ENCODE measurements at regions not wholly inside any gene's neighbourhood (a gene's known extent, or its start where the extent isn't known, plus 50 kb on each side); places are given as distances from the start of the nearest gene placed in this dataset.
"Not testable (repeated sequence)": the region's sequence is repeated elsewhere in the genome, so short reads cannot be mapped to it uniquely, and the experiment has no call there.

DNA sequence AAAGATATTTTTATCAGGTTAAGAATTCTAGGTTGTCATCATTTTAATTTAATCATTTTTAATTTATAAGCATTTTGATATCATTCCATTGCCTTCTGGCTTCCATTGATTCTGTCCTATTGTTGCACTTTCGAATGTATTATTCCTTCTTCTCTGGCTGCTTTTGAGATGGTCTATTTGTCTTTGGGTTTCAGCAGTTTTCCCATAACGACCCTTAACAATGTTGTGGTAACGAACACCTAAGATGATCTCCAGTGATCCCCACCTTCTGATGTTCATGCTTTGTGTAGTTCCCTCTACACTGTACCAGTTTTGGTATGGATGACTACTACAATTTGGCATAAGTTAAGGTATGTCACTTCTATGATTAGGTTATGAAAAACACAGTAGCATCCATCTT lies 59.9 kb downstream of the MINAR1 start:
- DNase-seq (ENCODE audit: low read depth) = no peak

DNA sequence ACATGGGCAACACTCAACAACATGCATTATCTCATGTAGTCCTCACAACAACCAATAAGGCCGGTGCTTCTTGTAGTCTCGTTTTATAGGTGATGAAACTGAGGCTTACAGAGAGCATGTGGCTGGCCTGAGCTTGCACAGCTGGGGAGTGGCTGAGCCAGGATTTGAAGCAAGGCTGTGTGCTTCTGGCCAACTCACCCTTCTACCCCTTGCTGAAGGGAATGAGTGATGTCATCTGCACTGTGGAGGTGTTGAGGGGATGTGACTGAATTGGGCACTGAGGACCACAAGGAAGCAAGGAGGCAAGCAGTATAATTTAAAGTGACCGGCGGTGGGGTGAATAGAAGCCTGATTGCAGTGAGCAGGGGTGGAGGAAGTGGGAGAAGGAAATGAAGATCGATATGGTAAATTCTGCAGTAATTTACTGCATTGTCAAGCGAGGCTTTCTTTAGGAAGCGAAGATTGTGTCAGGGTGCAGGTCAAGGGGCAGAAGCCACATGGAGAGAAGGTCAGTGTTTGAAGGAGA lies 62.3 kb downstream of the MINAR1 start:
- DNase-seq (ENCODE audit: low read depth) = no peak

DNA sequence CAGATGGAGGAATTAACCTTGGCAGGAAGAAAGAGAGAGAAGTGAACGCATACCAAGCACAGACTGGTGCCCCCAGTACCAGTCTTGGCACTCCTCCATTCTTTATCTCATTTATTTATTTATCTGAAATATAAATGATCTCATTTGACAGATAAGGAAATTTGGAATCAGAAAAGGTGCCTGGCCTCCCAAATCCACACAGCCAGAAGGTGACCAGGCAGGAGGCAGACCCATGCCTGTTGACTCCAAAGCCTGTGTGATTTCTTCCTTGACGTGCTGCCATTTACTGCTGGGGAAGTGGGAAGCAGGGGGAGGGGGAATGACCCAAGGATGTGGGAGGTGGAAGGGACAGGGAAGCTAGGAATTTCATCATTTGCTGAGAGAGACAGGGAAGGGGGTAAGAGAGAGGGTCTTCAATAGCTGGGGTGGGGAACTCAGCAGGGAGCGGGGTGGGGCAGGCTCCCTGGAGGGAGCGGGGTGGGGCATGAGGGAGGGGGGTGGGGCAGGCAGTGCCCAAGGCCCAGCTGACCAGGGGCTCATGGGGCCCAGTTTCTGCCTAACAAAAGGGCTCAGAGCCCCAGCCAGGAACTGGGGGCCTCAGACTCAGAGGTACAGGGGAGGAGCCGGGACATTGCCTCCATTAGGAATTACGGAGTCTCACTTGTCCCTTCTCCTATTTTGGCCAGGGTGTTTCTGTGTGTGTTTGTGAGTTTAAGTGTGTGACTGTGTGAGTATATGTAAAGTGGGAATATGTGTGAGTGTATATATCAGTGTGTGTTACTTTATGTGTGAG lies 63.0 kb downstream of the MINAR1 start:
- DNase-seq (ENCODE audit: low read depth) = no peak

DNA sequence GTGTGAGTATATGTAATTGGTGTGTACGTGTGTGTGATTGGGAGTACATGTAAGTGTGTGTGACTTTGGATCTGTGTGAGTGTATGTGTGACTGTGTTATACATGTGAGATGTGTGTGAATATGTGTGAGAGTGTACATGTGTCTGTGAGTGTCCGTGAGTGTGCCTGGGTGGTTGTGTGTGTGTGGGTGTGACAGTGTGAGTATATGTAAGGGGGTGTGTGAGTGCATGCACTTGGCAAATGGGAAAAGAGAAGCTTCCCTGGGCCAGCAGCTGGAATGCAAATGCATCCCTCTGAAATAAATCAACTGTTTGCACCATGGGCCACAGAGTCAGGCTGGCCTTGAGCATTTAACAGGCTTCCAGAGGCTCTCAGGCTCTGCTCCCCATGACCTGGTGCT lies 63.6 kb downstream of the MINAR1 start:
- DNase-seq (ENCODE audit: low read depth) = no peak

DNA sequence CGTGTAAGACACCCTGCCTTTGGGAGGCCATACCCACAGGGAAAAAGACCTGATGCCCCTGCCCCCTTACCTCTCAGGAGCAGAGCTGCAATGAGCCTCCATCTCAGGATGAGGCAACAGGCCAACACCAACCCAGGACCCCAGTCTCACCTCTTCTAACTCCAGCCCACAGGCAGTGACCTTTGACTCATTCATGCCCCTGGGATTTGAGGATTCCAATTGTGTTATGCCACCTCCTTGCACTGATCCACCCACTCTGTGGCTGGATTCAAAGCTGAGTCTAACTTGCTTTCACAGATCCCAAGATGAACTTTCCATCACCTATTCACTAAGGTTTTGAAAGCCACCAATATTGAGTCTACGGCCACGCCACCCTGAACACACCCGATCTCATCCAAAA lies 64.7 kb downstream of the MINAR1 start:
- DNase-seq (ENCODE audit: low read depth) = no peak

DNA sequence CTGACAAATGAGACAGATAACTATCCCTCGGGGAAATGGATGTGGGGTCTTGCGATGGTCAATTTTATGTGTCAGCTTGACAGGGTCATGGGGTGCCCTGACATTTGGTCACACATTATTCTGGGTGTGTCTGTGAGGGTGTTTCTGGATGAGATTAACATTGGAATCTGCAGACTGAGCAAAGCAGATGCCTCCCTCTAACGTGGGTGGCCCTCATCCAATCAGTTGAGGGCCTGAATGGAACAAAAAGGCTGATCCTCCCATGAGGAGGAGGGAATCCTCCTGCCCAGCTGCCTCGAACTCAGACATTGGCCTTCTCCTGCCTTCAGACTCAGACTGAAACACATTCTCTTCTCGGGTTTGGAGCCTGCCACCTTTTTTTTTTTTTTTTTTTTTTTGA lies 69.0 kb downstream of the MINAR1 start:
- DNase-seq (ENCODE audit: low read depth) = no peak

DNA sequence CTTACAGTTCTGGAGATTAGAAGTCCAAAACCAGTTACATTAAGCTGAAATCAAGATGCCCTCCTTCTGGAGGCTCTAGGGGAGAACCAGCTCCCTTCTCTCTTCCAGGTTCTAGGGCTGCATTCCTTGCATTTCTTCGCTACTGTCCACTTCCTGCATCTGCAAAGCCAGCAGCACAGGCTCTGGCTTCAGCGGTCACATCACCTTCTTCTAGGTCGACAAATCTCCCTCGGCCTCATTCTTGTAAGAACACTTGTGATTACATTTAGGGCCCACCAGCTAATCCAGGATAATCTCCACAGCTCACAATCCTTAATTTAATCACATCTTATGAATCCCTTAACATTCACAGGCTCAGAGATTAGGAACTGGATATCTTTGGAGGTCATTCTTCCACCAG lies 73.8 kb downstream of the MINAR1 start:
- no peak for DNase-seq (ENCODE audit: low read depth)

DNA sequence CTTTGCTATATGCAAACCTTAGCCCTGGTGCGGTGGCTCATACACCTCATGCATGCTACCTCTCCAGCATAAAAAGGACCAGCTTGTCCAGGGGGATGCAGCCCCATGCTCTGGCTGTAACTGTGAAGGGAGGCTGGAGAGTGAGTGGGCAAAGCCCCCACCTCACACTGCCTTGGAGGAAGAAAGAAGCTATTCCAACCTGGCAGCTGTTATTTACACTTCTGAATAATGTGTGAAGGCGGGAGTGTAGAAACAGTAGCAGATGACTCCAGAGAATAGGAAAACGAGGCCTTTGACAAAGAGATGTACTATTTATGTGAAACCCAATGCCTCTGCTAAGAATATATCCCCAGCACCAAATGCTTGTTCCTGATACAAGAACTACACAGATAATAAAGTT lies 80.7 kb downstream of the MINAR1 start:
- DNase-seq (ENCODE audit: low read depth) = not testable (repeated sequence)

DNA sequence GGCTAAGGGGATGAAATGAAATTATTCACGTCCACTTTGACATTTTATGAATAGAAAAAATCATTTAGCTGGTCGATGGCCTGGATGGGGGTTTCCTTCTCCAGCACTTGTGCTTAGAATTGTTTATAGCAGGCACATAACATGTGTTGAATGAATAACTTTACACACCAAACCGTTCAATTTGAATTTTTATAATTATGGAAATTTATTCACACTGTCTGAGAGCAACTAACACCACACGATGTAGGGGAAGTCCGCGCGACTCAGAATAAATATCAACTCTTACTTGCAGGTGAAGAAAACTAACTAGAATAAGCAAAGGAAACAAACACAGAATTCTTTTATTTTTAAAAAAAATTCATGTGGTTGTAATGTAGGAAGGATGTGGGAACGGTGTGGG lies 81.3 kb downstream of the MINAR1 start:
- DNase-seq (ENCODE audit: low read depth) = no peak

DNA sequence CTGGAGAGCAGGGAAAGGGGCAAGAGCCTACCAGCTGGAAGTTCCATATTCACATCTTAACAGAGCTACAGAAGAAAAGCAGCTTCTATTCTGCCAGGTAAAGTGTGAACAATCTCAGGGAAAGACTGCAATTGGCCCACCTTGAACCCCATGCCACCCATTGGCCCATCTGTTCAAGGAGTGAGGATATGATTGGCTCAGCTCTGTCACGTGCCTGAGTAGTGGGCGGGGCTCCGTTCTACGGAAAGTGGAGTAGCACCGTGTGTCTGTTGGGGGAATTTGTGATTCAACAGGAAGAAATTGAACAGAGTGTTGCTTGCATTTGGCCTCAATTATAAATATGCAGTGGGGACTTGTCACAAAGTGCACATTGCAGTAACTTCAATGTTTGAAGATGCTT lies 81.8 kb downstream of the MINAR1 start:
- DNase-seq (ENCODE audit: low read depth) = no peak

DNA sequence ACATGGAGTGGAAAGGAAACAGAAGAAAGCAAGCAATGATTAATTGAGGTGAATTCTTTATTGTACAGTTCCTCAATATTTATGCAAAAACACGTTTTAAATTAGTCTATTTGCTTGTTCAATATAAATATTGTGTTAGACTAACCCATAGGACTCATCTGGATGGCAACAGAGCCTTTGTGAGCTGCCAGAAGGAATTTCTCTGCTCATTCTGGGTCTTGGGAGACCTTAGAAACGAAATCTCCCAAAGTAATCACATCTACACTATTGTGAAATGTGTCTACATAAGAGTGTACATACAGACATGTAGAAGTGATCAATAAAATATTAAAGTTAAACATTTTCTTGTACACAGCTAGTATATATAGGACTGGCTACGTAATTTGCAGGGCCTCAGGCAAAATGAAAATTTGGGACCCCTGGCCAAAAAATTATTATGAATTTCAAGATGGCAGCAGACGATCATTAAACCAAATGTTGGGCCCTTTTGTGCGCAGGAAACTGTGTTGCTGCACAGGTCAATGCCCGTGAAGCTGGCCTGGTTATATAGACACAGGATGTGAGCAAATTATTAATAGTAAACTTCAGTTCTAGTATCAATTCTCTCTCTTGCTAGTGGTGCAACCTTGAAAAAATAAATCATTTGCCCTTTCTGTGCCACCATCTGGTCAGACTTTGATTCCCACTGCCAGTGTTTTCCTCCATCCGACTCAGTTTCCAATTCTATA lies 83.3 kb downstream of the MINAR1 start:
- DNase-seq (ENCODE audit: low read depth) = no peak

DNA sequence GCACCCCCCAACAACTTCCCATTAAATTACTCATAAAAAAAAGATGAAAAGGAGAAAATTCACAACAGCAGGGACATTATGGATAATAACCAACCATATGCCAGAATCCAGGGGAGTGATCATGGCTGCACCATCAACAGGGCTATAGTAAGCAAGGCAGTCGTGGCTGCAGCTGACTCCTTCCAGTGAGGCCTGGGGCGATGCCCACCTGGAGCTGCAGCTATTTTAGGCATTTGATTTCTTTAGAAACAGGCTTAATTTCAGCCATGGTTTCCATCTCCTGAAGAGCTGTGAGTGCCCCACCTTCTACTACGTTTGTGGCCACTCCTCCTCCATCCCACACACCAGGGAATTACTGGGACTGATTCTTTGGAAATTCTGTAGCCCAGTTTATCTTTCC lies 84.0 kb downstream of the MINAR1 start:
- DNase-seq (ENCODE audit: low read depth) = no peak

DNA sequence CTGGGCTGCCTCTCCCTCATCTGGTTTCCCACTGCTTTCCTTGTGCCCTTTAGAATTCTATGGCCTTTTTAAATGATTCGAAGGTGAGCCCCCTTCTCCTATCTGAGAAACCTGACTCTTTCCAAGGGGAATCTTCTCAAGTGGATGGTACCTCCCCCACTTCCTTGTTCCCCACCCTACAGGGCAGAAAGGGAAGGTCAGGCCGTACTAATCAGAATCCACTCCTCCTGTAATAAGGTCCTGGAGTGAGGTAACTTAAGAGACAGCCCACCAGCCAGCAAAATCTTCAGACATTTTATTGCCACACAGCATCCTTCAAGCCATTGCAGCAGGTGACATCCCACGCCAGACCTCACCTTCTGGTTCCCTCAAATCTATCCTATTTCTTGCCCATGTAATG lies 84.5 kb downstream of the MINAR1 start:
- DNase-seq (ENCODE audit: low read depth) = no peak

DNA sequence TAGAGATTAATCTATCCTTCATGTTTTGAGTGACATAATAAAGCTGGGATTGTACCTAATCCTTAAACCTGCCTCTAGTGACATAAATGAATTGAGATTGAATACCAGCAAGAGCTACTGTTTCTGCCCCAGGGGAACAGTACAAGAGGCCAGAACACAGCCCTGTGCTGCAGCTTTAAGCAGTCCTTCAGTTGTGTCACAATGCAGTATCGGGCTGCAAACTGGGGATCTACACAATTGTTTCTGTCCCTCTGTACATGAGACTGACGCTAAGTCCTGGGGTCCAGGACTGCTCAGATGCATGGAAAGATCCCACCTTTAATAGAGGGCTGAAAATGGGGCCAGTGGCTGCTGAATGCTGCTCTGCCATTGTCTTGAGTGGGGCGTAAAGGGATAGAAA lies 87.5 kb downstream of the MINAR1 start:
- DNase-seq (ENCODE audit: low read depth) = no peak

DNA sequence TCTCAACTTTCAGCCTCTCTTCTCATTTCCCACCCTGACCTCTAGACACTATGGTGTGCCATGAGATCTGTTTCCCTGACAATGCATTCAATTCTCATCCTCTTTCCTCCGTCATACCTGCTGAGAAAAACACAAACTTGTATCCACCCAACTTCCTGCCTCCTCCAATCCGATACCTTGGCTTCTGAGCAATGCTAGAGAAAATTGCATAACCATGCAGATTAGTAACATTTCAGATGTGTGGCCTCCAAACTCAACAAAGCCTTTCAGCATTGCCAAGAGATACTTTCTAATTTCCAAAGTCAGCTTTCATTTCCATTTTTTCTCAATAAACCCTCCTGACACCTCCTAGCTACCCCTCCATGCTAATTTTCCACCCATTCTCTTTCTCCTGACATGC lies 88.5 kb downstream of the MINAR1 start:
- no peak for DNase-seq (ENCODE audit: low read depth)

DNA sequence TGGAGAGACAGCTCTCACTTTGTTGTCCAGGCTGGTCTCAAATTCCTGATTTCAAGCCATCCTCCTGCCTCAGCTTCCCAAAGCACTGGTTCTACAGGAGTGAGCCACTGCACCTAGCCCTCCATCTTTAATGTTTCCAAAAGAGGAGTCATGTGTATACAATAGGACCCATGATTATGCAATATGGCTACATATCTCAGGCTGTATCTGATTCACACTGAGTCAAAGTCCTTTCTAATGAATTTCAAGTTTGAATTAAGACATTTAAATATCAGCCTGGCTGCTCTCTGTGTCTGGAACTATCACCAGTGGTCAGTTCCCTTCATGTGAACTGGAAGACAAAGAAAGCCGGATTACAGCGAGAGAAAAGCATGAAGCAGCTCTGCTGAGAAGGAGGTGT lies 90.5 kb downstream of the MINAR1 start:
- no peak for DNase-seq (ENCODE audit: low read depth)

DNA sequence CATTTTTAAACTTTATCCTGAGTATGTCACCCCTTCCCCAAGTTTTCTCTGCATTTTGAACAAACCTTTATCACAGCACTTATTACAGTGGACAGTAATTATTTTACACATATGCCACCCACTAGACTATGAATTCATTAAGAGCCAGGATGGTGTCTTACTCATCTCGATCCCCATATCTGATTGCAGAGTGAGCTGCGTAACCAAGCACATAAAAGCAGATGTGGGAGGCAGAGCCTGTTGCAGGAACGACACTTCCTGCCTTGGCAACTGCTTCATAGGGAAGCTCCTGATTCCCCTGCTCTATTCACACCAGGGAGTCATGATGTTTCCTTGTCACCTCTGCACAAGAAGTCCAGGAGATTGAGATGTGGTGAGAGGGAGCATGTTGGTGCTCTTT lies 91.1 kb downstream of the MINAR1 start:
- DNase-seq (ENCODE audit: low read depth) = no peak

DNA sequence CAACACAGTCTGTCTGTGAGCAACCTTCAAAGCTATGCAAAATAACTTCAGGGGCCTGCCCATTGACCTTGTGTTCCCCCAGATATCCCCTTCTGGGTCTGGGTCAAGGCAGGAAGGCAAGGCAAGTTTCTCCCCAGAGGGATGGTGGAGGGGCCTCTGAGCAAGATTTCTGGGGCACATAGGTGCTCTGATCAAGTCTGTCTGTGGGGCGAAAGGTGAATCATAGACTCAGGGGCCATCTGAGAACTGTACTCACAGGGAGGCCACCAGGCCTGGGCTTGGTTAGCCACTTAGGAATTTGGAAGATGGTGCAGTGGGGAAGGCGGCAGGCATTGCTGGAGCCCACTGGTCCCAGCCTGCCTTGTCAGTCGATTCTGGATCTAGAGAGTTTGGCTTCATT lies 92.4 kb downstream of the MINAR1 start:
- DNase-seq (ENCODE audit: low read depth) = no peak

DNA sequence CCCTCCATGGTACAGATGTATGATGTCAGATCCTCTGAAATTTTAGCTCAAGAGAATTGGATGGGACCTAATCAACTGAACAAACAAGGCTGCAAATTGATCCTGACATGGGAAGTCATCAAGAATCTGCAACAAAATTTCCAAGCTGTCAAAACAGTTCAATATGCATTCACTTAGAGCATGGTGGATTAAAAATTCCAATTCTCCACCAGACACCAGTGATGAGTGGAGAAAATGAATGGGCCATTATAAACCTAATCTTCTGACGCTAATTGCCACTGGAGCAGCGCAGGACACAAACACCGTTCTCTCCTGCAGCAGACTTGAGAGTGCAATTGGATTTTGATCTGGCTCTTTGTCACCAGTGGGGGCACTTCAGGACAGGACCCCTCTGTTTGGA lies 94.2 kb downstream of the MINAR1 start:
- DNase-seq (ENCODE audit: low read depth) = no peak

DNA sequence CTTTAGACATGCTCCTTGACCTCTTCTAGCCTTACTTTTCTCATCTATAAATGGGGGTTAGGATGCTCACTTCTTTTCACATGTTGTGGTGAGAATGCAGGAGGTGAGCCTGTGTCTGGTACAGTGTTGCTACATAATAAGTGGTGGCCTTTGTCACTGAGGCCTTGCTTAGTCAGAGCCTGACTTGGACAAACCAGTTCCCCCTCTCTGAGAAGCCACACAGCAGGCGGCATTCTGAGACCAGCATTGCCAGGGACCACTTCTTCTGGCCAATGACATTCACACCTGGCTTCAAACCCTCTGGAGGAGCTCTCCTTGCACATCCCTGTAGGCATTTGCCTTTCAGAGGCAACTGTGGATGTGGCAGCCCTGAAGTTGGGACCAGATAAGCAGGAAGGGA lies 95.7 kb downstream of the MINAR1 start:
- no peak for DNase-seq (ENCODE audit: low read depth)

DNA sequence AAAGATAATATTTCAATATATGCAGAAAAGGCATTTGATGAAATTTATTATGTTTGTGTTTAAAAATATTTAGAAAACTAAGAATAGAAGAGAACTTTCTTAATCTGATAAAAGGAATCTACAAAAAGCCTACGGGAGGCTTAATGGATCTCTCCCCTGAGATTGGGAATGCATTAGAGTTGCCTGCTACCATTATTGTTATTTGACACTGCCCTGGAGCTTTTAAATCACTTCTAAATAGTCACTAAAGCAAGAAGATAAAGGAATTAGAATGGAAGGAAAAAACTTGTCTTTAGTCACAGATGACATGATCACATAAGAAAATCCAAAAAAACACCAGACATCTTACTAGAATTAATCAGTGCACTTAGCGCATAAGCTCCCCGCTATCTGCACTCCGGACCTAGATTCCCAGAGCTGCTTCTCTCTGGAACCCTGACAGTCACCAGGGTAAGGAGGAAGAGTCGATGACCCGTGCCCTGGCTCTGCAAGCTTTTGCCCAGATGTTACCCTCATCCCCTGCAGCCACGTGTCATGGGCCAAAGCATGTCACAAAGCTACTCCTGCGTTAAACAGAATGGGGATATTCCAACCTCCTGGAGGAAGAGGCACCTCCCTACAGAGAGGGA lies 97.1 kb downstream of the MINAR1 start:
- no peak for DNase-seq (ENCODE audit: low read depth)

DNA sequence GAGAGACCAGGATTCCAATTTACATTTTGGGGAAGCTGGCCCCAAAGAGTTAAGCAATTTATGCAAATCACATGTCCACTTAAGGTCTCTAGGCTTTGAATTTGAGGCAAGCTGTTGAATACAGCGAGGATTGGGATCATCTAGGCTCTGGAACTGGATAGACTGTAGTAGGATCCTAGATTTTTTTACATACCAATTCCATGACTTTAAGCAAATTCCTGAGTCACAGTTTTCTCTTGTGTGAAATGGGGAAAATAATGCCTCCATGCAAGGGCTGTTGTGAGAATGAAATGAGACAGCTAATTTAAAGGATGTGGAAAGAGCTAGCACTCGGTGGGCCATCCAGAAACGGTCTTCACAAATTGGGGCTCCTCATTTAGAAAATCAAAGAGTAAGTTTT lies 103.4 kb downstream of the MINAR1 start:
- DNase-seq (ENCODE audit: low read depth) = no peak

DNA sequence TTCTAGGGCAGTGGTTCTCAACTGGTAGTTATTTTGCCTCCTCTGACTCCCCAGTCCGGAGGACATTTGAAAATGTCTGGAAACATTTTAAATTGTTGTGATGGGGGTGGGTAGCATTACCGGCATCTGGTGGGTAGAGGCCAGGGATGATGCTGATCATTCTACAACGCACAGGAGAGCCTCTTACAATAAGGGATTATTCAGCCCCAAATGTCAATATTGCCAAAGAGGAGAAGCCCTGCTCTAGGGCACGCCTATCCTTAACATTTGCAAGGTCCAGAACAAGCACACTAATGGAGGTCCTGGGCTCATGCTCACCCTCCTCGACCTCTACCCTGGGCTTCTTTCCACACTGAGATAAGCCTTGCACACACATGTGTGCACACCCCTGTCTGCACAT lies 106.4 kb downstream of the MINAR1 start:
- DNase-seq (ENCODE audit: low read depth) = no peak
